ENCODE measurements at regions not wholly inside any gene's neighbourhood (a gene's known extent, or its start where the extent isn't known, plus 50 kb on each side); places are given as distances from the start of the nearest gene placed in this dataset.
"Not testable (repeated sequence)": the region's sequence is repeated elsewhere in the genome, so short reads cannot be mapped to it uniquely, and the experiment has no call there.

DNA sequence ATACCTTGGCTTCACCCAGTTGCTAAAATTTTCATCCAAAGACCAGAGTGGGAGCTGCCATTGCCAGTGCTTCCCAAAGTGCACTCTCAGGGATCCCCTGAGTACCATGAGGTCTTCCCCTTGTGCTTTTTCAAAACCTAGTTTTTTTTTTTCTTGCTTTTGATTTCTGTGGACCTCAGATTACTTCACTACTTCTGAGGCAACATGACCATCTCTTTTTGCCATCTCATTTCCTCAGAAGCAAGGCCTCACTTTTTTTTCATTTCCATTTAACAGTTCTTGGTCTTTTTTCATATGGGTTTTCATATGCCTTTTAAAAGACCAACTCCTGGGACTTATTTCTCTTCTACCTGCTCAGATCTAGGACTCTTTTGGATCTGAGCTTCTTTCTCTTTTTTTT, 64.1 kb upstream of the MMS22L start:
- ATAC-seq (no peak), DNase-seq (no peak)
- Mint-ChIP-seq H3K36me3 (ENCODE audit: low read depth) (no peaks in the 10 kb centered on the region), H3K27me3 (peaks cover 2% of the 10 kb centered on the region), H3K27ac (no peak overlapping the region), H3K9me3 (ENCODE audit: low read depth) (no peaks in the 10 kb centered on the region), H3K4me1 (no peaks in the 10 kb centered on the region), H3K4me3 (no peak overlapping the region)
- ChIA-PET CTCF (no interaction called here), POLR2A (no interaction called here)
- intact Hi-C loops (cut with DNase I, micrococcal nuclease) = no loop called here

- peaks cover 7% of the 10 kb centered on the region for H3K27me3 Mint-ChIP-seq
- no peak overlapping the region for H3K27ac Mint-ChIP-seq
- H3K36me3 Mint-ChIP-seq (ENCODE audit: low read depth) = no peaks in the 10 kb centered on the region
- H3K9me3 Mint-ChIP-seq (ENCODE audit: low read depth) = no peaks in the 10 kb centered on the region
- DNase-seq = no peak
- no peak overlapping the region for H3K4me3 Mint-ChIP-seq
- intact Hi-C loops (cut with DNase I, micrococcal nuclease) = no loop called here
- no peaks in the 10 kb centered on the region for H3K4me1 Mint-ChIP-seq
- ChIA-PET POLR2A (no interaction called here), CTCF (no interaction called here)
- no peak for ATAC-seq
Measured at GRCh38 chr6:97361286-97361685, 78.3 kb upstream of the MMS22L start.

- ChIA-PET POLR2A (no interaction called here), CTCF (no interaction called here)
- no peak for ATAC-seq
- Mint-ChIP-seq H3K9me3 (ENCODE audit: low read depth) (no peaks in the 10 kb centered on the region), H3K27ac (no peak overlapping the region), H3K4me3 (no peak overlapping the region), H3K4me1 (no peaks in the 10 kb centered on the region), H3K27me3 (peaks cover 2% of the 10 kb centered on the region), H3K36me3 (ENCODE audit: low read depth) (no peaks in the 10 kb centered on the region)
- DNase-seq = no peak
- intact Hi-C loops (cut with DNase I, micrococcal nuclease) = no loop called here
Measured at GRCh38 chr6:97364327-97364726, 81.3 kb upstream of the MMS22L start.

DNA sequence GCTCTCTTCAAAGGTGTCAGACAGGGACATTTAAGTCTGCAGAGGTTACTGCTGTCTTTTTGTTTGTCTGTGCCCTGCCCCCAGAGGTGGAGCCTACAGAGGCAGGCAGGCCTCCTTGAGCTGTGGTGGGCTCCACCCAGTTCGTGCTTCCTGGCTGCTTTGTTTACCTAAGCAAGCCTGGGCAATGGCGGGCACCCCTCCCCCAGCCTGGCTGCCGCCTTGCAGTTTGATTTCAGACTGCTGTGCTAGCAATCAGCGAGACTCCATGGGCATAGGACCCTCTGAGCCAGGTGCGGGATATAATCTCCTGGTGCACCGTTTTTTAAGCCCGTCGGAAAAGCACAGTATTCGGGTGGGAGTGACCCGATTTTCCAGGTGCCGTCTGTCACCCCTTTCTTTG, 99.1 kb upstream of the MMS22L start:
- H3K27ac Mint-ChIP-seq; H3K4me3 Mint-ChIP-seq; intact Hi-C loops (cut with DNase I, micrococcal nuclease); CTCF ChIA-PET; H3K4me1 Mint-ChIP-seq; ATAC-seq; H3K27me3 Mint-ChIP-seq; H3K9me3 Mint-ChIP-seq (ENCODE audit: low read depth); POLR2A ChIA-PET; DNase-seq; H3K36me3 Mint-ChIP-seq (ENCODE audit: low read depth): not testable (repeated sequence)

DNA sequence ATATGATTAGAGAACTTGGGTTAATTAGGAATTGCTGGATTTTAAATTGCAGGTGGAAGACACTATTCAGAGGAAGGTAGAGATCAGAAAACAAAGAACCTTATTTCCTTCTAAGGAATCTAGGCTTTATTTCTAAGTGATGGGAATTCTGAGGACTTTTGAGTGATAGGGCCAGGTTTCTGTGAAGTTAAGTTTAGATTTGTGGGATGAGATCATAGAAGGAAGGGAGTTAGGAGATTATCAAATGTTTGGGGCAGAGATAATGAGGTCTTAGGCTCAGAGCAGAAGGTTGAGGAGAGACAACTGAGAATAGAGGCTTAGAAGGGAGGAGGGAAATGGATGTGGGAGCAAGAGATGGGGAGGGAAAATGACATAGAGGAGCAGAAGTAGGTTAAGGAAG, 109.7 kb upstream of the MMS22L start:
- Mint-ChIP-seq H3K9me3 (ENCODE audit: low read depth) (no peaks in the 10 kb centered on the region), H3K36me3 (ENCODE audit: low read depth) (no peaks in the 10 kb centered on the region), H3K4me3 (no peak overlapping the region), H3K4me1 (no peaks in the 10 kb centered on the region), H3K27ac (no peak overlapping the region), H3K27me3 (peaks cover 10% of the 10 kb centered on the region)
- POLR2A ChIA-PET = no interaction called here
- intact Hi-C loops (cut with DNase I, micrococcal nuclease) = loop anchor here in 1 of 2 experiments (10.0 kb wide), 1 partner anchor 768 kb away; no protein-coding TSS in a partner anchor
- ATAC-seq (no peak), DNase-seq (no peak)
- CTCF ChIA-PET = interaction anchor here (0.5 to 3.4 kb wide), 5 partner anchors 203 to 523 kb away, joined by 3 to 10 read pairs (median 4); no protein-coding TSS in a partner anchor

DNA sequence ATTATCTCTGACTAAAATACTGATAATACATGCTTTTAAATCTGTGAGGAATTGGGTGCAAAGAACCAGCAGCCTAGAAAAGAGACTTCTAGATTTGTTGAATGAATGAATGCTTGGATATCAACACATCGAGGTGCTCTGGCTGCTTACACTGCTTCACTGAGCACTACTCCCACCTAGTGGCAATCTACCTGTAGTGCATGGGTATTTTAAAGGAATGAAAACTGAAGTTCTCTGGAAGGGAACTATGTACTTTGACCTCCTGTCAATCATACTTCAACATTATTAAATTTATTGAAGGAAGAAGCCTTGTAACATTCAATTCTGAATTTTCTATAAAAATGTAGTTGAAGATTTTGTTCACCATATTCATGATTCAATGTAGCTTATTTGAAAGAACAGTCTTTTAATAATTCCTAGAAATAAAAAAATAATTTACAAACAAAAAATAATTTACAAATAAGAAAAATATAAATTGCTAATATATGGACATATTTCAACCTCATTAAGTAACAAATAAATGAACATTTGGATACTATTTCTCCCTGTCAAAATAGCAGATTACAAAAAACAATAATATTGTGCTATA, 111.2 kb upstream of the MMS22L start:
- H3K36me3 Mint-ChIP-seq (ENCODE audit: low read depth) = no peaks in the 10 kb centered on the region
- POLR2A ChIA-PET = no interaction called here
- DNase-seq (peak; percentile 58), ATAC-seq (peak; percentile 70)
- intact Hi-C loops (cut with DNase I, micrococcal nuclease) = loop anchor here (1.0 to 10.0 kb wide), 4 partner anchors 111 to 769 kb away; partner anchors contain the start of gene MMS22L (in 1 of the 2)
- H3K27me3 Mint-ChIP-seq = peaks cover 10% of the 10 kb centered on the region
- no peaks in the 10 kb centered on the region for H3K4me1 Mint-ChIP-seq
- H3K27ac Mint-ChIP-seq = no peak overlapping the region
- CTCF ChIA-PET = interaction anchor here (0.7 to 3.4 kb wide), 10 partner anchors 35 to 329 kb away, joined by 3 to 10 read pairs (median 3); no protein-coding TSS in a partner anchor
- no peak overlapping the region for H3K4me3 Mint-ChIP-seq
- H3K9me3 Mint-ChIP-seq (ENCODE audit: low read depth) = no peaks in the 10 kb centered on the region

GRCh38 chr6:97396880-97397279, 113.9 kb upstream of the MMS22L start:
- H3K27me3 Mint-ChIP-seq = peaks cover 8% of the 10 kb centered on the region
- DNase-seq = no peak
- no peak overlapping the region for H3K4me3 Mint-ChIP-seq
- no peaks in the 10 kb centered on the region for H3K36me3 Mint-ChIP-seq (ENCODE audit: low read depth)
- H3K27ac Mint-ChIP-seq = no peak overlapping the region
- ATAC-seq = no peak
- intact Hi-C loops (cut with DNase I, micrococcal nuclease) = loop anchor here in 1 of 2 experiments (10.0 kb wide), 1 partner anchor 772 kb away; no protein-coding TSS in a partner anchor
- POLR2A ChIA-PET = no interaction called here
- H3K9me3 Mint-ChIP-seq (ENCODE audit: low read depth) = no peaks in the 10 kb centered on the region
- CTCF ChIA-PET = no interaction called here
- H3K4me1 Mint-ChIP-seq = no peaks in the 10 kb centered on the region

GRCh38 chr6:97399208-97399607, 116.2 kb upstream of the MMS22L start:
- no peak for ATAC-seq
- no peaks in the 10 kb centered on the region for H3K4me1 Mint-ChIP-seq
- POLR2A ChIA-PET = no interaction called here
- no peaks in the 10 kb centered on the region for H3K27me3 Mint-ChIP-seq
- no peak overlapping the region for H3K4me3 Mint-ChIP-seq
- CTCF ChIA-PET = interaction anchor here (0.7 kb wide), 1 partner anchor 830 kb away, joined by 3 read pairs; no protein-coding TSS in a partner anchor
- no peaks in the 10 kb centered on the region for H3K9me3 Mint-ChIP-seq (ENCODE audit: low read depth)
- no peaks in the 10 kb centered on the region for H3K36me3 Mint-ChIP-seq (ENCODE audit: low read depth)
- intact Hi-C loops (cut with DNase I, micrococcal nuclease) = loop anchor here in 1 of 2 experiments (10.0 kb wide), 1 partner anchor 774 kb away; no protein-coding TSS in a partner anchor
- no peak overlapping the region for H3K27ac Mint-ChIP-seq
- no peak for DNase-seq

DNA sequence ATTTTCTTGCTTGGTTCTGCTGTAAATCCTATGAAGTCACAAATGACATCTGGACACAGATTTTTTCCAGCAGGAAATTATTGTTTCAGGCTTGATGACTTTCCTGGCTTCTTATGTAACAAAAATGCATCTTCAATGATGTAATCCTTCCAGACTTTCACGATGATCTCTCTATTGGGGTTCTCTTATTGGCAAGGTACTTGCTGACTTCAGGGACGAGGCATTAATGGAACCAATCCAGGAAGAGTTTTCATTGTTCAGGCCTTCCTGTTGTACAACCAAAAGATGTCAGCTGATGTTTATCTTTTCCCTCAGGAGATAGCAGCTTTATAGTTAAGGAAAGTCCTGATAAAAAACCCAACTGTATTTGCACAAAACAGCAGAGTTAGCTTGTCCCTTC, 118.5 kb upstream of the MMS22L start:
- intact Hi-C loops (cut with DNase I, micrococcal nuclease) = no loop called here
- Mint-ChIP-seq H3K36me3 (ENCODE audit: low read depth) (no peaks in the 10 kb centered on the region), H3K27ac (no peak overlapping the region), H3K4me3 (no peak overlapping the region), H3K4me1 (no peaks in the 10 kb centered on the region), H3K27me3 (no peaks in the 10 kb centered on the region), H3K9me3 (ENCODE audit: low read depth) (no peaks in the 10 kb centered on the region)
- ChIA-PET CTCF (interaction anchor here (0.6 to 0.7 kb wide), 2 partner anchors 20 to 31 kb away, joined by 3 to 5 read pairs; no protein-coding TSS in a partner anchor), POLR2A (no interaction called here)
- ATAC-seq = no peak
- no peak for DNase-seq

DNA sequence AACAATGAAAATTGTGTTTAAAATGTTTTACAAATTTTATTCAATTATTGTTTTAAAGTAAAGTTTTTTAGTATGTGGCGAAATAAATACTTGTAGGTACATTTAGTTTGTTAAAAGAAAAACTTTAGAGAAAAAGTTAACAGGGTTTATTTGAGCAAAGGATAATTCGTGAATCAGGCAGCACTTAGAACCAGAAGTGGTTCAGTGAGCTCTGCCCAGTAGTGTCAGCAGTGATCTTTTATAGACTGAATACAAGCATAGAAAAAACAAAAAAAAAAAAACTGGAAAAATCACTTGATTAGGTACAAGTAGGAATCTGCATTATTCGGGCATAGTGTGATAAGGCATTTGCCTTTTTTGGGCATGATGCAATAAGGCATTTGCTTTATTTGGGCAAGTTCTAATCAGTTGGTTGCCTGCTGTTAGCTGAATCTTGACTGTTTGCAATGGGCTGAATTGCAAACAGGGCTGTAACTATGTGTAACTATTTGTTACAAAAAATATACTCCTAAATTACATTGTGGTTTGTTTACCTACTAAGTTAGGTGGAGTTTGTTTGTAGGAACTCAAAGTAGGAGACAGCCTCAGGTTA, 122.9 kb upstream of the MMS22L start:
- intact Hi-C loops (cut with DNase I, micrococcal nuclease) = no loop called here
- Mint-ChIP-seq H3K9me3 (ENCODE audit: low read depth) (no peaks in the 10 kb centered on the region), H3K36me3 (ENCODE audit: low read depth) (no peaks in the 10 kb centered on the region), H3K27ac (no peak overlapping the region), H3K4me3 (no peak overlapping the region), H3K27me3 (peaks cover 4% of the 10 kb centered on the region), H3K4me1 (no peaks in the 10 kb centered on the region)
- no peak for DNase-seq
- no peak for ATAC-seq
- POLR2A ChIA-PET = no interaction called here
- CTCF ChIA-PET = interaction anchor here (0.6 to 1.5 kb wide), 2 partner anchors 34 to 317 kb away, joined by 3 to 4 read pairs; no protein-coding TSS in a partner anchor

DNA sequence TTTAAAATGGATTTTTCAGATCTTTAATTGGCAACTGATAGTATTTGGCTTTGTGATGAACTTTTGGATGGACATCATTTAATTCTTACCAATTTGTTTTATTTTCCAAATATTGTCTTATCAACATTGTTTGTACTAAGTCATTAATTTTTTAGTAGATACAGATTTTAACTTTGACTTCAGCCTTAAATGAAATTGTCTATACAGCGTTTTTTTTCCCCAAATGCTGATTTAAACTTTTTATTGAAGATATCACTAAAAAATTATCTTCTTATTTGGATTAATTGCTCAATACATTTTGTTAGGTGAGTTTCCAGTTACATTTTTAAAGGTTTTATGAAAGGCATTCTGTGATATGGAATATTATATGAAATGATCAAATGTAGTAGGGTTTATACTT, 123.6 kb upstream of the MMS22L start:
- Mint-ChIP-seq H3K4me1 (no peaks in the 10 kb centered on the region), H3K4me3 (no peak overlapping the region), H3K9me3 (ENCODE audit: low read depth) (no peaks in the 10 kb centered on the region), H3K27me3 (peaks cover 4% of the 10 kb centered on the region), H3K36me3 (ENCODE audit: low read depth) (no peaks in the 10 kb centered on the region), H3K27ac (no peak overlapping the region)
- POLR2A ChIA-PET = no interaction called here
- ATAC-seq (no peak), DNase-seq (no peak)
- intact Hi-C loops (cut with DNase I, micrococcal nuclease) = no loop called here
- CTCF ChIA-PET = no interaction called here

DNA sequence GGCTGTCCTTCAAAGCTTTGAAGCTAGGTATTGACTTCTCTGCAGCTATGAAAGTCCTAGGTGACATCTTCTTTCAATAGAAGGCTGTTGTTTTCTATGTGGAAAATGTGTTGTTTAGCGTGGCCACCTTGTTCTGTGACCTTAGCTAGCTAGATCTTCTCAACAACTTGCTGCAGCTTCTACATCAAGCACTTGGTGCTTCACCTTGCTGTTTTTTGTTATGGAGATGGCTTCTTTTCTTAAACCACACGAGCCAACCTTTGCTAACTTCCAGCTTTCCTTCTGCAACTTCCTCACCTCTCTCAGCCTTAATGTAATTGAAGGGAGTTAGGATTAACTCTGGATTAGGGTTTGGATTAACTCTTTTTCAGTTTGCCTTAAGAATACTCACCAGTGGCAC, 128.6 kb upstream of the MMS22L start:
- Mint-ChIP-seq H3K27ac (no peak overlapping the region), H3K27me3 (peaks cover 4% of the 10 kb centered on the region), H3K4me1 (no peaks in the 10 kb centered on the region), H3K4me3 (no peak overlapping the region), H3K36me3 (ENCODE audit: low read depth) (no peaks in the 10 kb centered on the region), H3K9me3 (ENCODE audit: low read depth) (no peaks in the 10 kb centered on the region)
- ATAC-seq (no peak), DNase-seq (no peak)
- intact Hi-C loops (cut with DNase I, micrococcal nuclease) = no loop called here
- CTCF ChIA-PET = interaction anchor here (0.6 kb wide), 1 partner anchor 912 kb away, joined by 5 read pairs; no protein-coding TSS in a partner anchor
- POLR2A ChIA-PET = no interaction called here
